ENCODE measurements at regions not wholly inside any gene's neighbourhood (a gene's known extent, or its start where the extent isn't known, plus 50 kb on each side); places are given as distances from the start of the nearest gene placed in this dataset.

DNA sequence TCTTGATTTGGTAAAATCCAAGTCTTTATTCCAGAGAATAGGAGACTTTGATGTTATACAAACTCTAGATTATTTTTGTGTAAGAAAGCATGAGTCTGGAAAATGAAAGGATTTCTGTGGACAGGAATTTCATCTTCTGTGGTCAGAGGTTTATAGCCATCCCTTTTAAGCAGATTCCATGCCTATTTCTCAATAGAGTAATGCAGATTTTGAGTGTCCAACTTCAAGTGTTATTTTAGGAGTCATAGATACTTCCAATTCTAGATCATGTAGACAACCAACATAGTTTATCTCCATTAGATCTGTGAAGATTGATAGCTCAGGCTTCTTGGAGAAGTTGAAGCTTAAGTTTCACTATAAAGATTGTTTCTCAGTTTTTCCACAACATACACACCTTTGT, 379.7 kb downstream of the PSAT1 start:
- no peaks in the 10 kb centered on the region for H3K27me3 Mint-ChIP-seq (ENCODE audit: insufficient read depth, low read depth)
- H3K36me3 Mint-ChIP-seq: no peaks in the 10 kb centered on the region
- no peak for TF ChIP-seq EZH2 (IDR thresholded peaks at IDR 0.05)
- TF ChIP-seq EZH2phosphoT487 (IDR thresholded peaks at IDR 0.05): no peak
- TF ChIP-seq, protein P1, sequence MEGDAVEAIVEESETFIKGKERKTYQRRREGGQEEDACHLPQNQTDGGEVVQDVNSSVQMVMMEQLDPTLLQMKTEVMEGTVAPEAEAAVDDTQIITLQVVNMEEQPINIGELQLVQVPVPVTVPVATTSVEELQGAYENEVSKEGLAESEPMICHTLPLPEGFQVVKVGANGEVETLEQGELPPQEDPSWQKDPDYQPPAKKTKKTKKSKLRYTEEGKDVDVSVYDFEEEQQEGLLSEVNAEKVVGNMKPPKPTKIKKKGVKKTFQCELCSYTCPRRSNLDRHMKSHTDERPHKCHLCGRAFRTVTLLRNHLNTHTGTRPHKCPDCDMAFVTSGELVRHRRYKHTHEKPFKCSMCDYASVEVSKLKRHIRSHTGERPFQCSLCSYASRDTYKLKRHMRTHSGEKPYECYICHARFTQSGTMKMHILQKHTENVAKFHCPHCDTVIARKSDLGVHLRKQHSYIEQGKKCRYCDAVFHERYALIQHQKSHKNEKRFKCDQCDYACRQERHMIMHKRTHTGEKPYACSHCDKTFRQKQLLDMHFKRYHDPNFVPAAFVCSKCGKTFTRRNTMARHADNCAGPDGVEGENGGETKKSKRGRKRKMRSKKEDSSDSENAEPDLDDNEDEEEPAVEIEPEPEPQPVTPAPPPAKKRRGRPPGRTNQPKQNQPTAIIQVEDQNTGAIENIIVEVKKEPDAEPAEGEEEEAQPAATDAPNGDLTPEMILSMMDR (IDR thresholded peaks at IDR 0.05): no peak
- Histone ChIP-seq H3K4me1 (peaks cover 9% of the 10 kb centered on the region), H3F3A (ENCODE audit: low read depth) (no peaks in the 10 kb centered on the region), H3K4me3 (no peak overlapping the region), H3K9ac (no peak overlapping the region), H3K27ac (no peak overlapping the region), H3K9me3 (ENCODE audit: low read depth) (no peaks in the 10 kb centered on the region), H3K79me2 (ENCODE audit: low read depth) (no peaks in the 10 kb centered on the region), H2AFZ (replicated peaks) (no peak overlapping the region), H3K36me3 (no peaks in the 10 kb centered on the region), H3K27me3 (no peaks in the 10 kb centered on the region), H3K4me2 (no peak overlapping the region), H4K20me1 (ENCODE audit: low read depth) (no peaks in the 10 kb centered on the region)
- no peak for DNase-seq (ENCODE audit: low spot score)
- H3K9me3 Mint-ChIP-seq: no peaks in the 10 kb centered on the region
- peaks cover 14% of the 10 kb centered on the region for H3K4me1 Mint-ChIP-seq
- H3K27ac Mint-ChIP-seq: no peak overlapping the region
- H3K4me3 Mint-ChIP-seq: no peak overlapping the region

- Histone ChIP-seq H3K9me3 (ENCODE audit: low read depth) (no peaks in the 10 kb centered on the region), H3K9ac (no peak overlapping the region), H3K4me3 (no peak overlapping the region), H3K36me3 (no peaks in the 10 kb centered on the region), H3K27ac (no peak overlapping the region), H3K4me2 (no peak overlapping the region), H3F3A (ENCODE audit: low read depth) (no peaks in the 10 kb centered on the region), H3K27me3 (no peaks in the 10 kb centered on the region), H4K20me1 (ENCODE audit: low read depth) (no peaks in the 10 kb centered on the region), H2AFZ (replicated peaks) (no peak overlapping the region), H3K79me2 (ENCODE audit: low read depth) (no peaks in the 10 kb centered on the region), H3K4me1 (peaks cover 9% of the 10 kb centered on the region)
- no peaks in the 10 kb centered on the region for H3K27me3 Mint-ChIP-seq (ENCODE audit: insufficient read depth, low read depth)
- no peak overlapping the region for H3K4me3 Mint-ChIP-seq
- no peak for DNase-seq (ENCODE audit: low spot score)
- no peaks in the 10 kb centered on the region for H3K9me3 Mint-ChIP-seq
- H3K4me1 Mint-ChIP-seq: peaks cover 18% of the 10 kb centered on the region
- TF ChIP-seq EZH2phosphoT487 (IDR thresholded peaks at IDR 0.05) (no peak), EZH2 (IDR thresholded peaks at IDR 0.05) (no peak)
- TF ChIP-seq, protein P1 (IDR thresholded peaks at IDR 0.05): no peak
- H3K36me3 Mint-ChIP-seq: no peaks in the 10 kb centered on the region
- no peak overlapping the region for H3K27ac Mint-ChIP-seq
Observed at GRCh38 chr9:78677326-78677725, 380.4 kb downstream of the PSAT1 start.

- Histone ChIP-seq H3K27me3 (no peaks in the 10 kb centered on the region), H3K4me1 (peaks cover 9% of the 10 kb centered on the region), H3K9me3 (ENCODE audit: low read depth) (no peaks in the 10 kb centered on the region), H3K36me3 (no peaks in the 10 kb centered on the region), H3K9ac (no peak overlapping the region), H3K79me2 (ENCODE audit: low read depth) (no peaks in the 10 kb centered on the region), H3K27ac (no peak overlapping the region), H3F3A (ENCODE audit: low read depth) (no peaks in the 10 kb centered on the region), H3K4me2 (no peak overlapping the region), H2AFZ (replicated peaks) (no peak overlapping the region), H4K20me1 (ENCODE audit: low read depth) (no peaks in the 10 kb centered on the region), H3K4me3 (no peak overlapping the region)
- H3K27me3 Mint-ChIP-seq (ENCODE audit: insufficient read depth, low read depth): no peaks in the 10 kb centered on the region
- TF ChIP-seq EZH2phosphoT487 (IDR thresholded peaks at IDR 0.05) (no peak), EZH2 (IDR thresholded peaks at IDR 0.05) (no peak)
- TF ChIP-seq, protein P1 (IDR thresholded peaks at IDR 0.05): no peak
- peaks cover 2% of the 10 kb centered on the region for H3K9me3 Mint-ChIP-seq
- no peaks in the 10 kb centered on the region for H3K36me3 Mint-ChIP-seq
- no peak for DNase-seq (ENCODE audit: low spot score)
- no peak overlapping the region for H3K27ac Mint-ChIP-seq
- H3K4me3 Mint-ChIP-seq: no peak overlapping the region
- H3K4me1 Mint-ChIP-seq: peaks cover 18% of the 10 kb centered on the region
Observed at GRCh38 chr9:78678877-78679276, 382.0 kb downstream of the PSAT1 start.
